Prostate gland (tissue), 2 donors: ENCODE measurements at regions not wholly inside any gene's neighbourhood (a gene's known extent, or its start where the extent isn't known, plus 50 kb on each side); places are given as distances from the start of the nearest gene placed in this dataset.
"Not testable (repeated sequence)": the region's sequence is repeated elsewhere in the genome, so short reads cannot be mapped to it uniquely, and the experiment has no call there.

Experiments used
- DNase-seq: peaks from one replicate; pipeline ENCODE4 v3.0.0-alpha.2; 2019; ENCODE audit warnings: low spot score
- H3K27ac ChIP-seq, 2 donors: fragments of 200-600 bp; sonication (generic); 2 replicates each; pipeline ENCODE4 v1.5.1; 2017 to 2019
- H3K27me3 ChIP-seq: fragments of 200-600 bp; sonication (generic); replicated peaks from 2 replicates; pipeline ENCODE4 v1.5.1; 2019; ENCODE audit not compliant: insufficient read depth
- H3K36me3 ChIP-seq, 2 donors: fragments of 200-600 bp; sonication (generic); 1 replicate in 1 of 2; 2 replicates in 1 of 2; pipeline versions ENCODE4 v1.5.1 to v1.8.1; 2017 to 2019
- H3K4me1 ChIP-seq: fragments of 200-600 bp; sonication (generic); replicated peaks from 2 replicates; pipeline ENCODE4 v1.5.1; 2019
- H3K4me3 ChIP-seq, 2 donors: fragments of 200-600 bp; sonication (generic); 2 replicates each; pipeline ENCODE4 v1.5.1; 2017 to 2019
- H3K9me3 ChIP-seq: fragments of 200-600 bp; sonication (generic); 2 replicates; pipeline ENCODE4 v1.5.1; 2017
- POLR2A ChIP-seq: fragments of 450-650 bp; IDR thresholded peaks from one replicate; pipeline ENCODE4 v1.6.1; 2016; ENCODE audit warnings: antibody characterized with exemption, mild to moderate bottlenecking
- POLR2AphosphoS5 ChIP-seq: sonication (generic); formaldehyde crosslinking; IDR thresholded peaks from one replicate; pipeline ENCODE4 v1.6.1; 2017; ENCODE audit warnings: antibody characterized with exemption
- WGBS: methylation state at CpG from one replicate; pipeline ENCODE4 v1.1.5; 2018; 5-methylcytosine and 5-hydroxymethylcytosine counted together
- intact Hi-C: fragments of 100-400 bp; cut with DNase I; formaldehyde crosslinking; loops from one replicate; pipeline ENCODE4 v1.14.2; 2022
- TF ChIP-seq, protein P1 (sequence below), 4 experiments: fragments of 200-600 bp in 2 of 4; fragments of 450-650 bp in 2 of 4; sonication (generic) in 2 of 4; IDR thresholded peaks; 1 replicate in 3 of 4; 2 replicates in 1 of 4; pipeline ENCODE4 v1.5.1; 2016 to 2019; ENCODE audit warnings: antibody characterized with exemption in 4 of 4, mild to moderate bottlenecking in 2 of 4, moderate library complexity in 2 of 4

- 100% methylated on average over 1 of the region's 1 CpG for WGBS
- intact Hi-C loops = no loop called here
Observed at GRCh38 chr17:63222655-63223054, 223.5 kb downstream of the CYB561 start.

GRCh38 chr17:63223212-63223911, 222.7 kb downstream of the CYB561 start:
- Histone ChIP-seq H3K27me3 (no peaks in the 10 kb centered on the region), H3K4me1 (no peaks in the 10 kb centered on the region), H3K27ac (no peak overlapping the region), H3K9me3 (no peaks in the 10 kb centered on the region), H3K36me3 (no peaks in the 10 kb centered on the region), H3K4me3 (no peak overlapping the region)
- no peak for DNase-seq
- TF ChIP-seq POLR2AphosphoS5 (no peak), POLR2A (no peak)
- TF ChIP-seq, protein P1, sequence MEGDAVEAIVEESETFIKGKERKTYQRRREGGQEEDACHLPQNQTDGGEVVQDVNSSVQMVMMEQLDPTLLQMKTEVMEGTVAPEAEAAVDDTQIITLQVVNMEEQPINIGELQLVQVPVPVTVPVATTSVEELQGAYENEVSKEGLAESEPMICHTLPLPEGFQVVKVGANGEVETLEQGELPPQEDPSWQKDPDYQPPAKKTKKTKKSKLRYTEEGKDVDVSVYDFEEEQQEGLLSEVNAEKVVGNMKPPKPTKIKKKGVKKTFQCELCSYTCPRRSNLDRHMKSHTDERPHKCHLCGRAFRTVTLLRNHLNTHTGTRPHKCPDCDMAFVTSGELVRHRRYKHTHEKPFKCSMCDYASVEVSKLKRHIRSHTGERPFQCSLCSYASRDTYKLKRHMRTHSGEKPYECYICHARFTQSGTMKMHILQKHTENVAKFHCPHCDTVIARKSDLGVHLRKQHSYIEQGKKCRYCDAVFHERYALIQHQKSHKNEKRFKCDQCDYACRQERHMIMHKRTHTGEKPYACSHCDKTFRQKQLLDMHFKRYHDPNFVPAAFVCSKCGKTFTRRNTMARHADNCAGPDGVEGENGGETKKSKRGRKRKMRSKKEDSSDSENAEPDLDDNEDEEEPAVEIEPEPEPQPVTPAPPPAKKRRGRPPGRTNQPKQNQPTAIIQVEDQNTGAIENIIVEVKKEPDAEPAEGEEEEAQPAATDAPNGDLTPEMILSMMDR (IDR thresholded peaks at IDR 0.05) = no peak
- 91% methylated on average over 7 of the region's 7 CpGs for WGBS
- intact Hi-C loops = no loop called here

More at GRCh38 chr17:63222655-63223054, 223.5 kb downstream of the CYB561 start:
- Histone ChIP-seq H3K27me3 (no peaks in the 10 kb centered on the region), H3K4me1 (no peaks in the 10 kb centered on the region), H3K9me3 (no peaks in the 10 kb centered on the region), H3K4me3 (no peak overlapping the region), H3K36me3 (no peaks in the 10 kb centered on the region), H3K27ac (no peak overlapping the region)
- DNase-seq = no peak
- TF ChIP-seq POLR2A (no peak), POLR2AphosphoS5 (no peak)
- TF ChIP-seq, protein P1 (IDR thresholded peaks at IDR 0.05) = no peak

DNA sequence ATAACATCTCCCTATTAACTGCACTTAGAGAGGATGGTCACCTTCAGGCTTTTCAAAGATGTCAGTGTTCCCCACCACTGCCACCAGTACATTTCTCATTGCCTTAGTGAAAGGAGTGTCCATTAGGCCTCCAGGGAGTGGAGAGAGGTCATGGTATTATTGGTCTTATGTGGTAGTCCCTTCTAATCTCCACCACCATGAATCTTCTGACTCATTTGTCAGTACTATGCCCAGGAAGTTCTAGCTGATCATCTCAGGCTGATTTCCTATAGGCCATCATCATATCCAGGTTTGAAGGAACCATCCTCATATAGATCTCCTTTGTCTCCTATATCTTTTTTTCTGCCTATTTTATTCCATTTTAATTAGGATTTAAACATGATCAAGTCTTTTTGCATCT, 221.5 kb downstream of the CYB561 start:
- DNase-seq = no peak
- Histone ChIP-seq H3K36me3 (no peaks in the 10 kb centered on the region), H3K27ac (no peak overlapping the region), H3K9me3 (no peaks in the 10 kb centered on the region), H3K4me1 (no peaks in the 10 kb centered on the region), H3K27me3 (no peaks in the 10 kb centered on the region), H3K4me3 (no peak overlapping the region)
- TF ChIP-seq POLR2AphosphoS5 (no peak), POLR2A (no peak)
- TF ChIP-seq, protein P1 (IDR thresholded peaks at IDR 0.05) = no peak
- intact Hi-C loops = no loop called here

DNA sequence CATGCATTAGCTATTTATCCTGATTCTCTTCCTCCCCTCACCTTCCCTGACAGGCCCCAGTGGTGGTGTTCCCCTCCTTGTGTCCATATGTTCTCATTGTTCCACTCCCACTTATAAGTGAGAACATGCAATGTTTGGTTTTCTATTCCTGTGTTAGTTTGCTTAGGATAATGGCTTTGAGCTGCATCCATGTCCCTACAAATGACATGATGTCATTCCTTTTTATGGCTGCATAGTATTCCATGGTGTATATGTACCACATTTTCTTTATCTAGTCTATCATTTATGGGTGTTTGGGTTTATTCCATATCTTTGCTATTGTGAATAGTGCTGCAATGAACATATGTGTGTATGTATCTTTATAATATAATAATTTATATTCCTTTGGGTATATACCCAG, 219.4 kb downstream of the CYB561 start:
- DNase-seq, H3K36me3 ChIP-seq, intact Hi-C loops, H3K27ac ChIP-seq, H3K9me3 ChIP-seq, H3K4me1 ChIP-seq, H3K27me3 ChIP-seq, H3K4me3 ChIP-seq: not testable (repeated sequence)

DNA sequence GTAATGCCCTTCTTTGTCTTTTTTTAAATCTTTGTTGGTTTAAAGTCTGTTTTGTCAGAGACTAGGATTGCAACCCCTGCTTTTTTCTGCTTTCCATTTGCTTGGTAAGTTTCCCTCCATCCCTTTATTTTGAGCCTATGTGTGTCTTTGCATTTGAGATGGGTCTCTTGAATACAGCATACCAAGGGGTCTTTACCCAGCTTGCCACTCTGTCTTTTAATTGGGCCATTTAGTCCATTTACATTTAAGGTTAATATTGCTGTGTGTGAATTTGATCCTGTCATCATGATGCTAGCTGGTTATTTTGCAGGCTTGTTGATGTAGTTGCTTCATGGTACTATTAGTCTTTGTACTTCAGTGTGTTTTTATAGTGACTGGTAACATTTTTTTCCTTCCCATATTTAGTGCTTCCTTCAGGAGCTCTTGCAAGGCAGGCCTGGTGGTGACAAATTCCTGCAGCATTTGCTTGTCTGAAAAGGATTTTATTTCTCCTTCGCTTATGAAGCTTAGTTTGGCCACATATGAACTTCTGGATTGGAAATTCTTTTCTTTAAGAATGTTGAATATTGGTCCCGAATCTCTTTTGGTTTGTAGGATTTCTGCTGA, 215.0 kb downstream of the CYB561 start:
- H3K27me3 ChIP-seq, H3K4me3 ChIP-seq, H3K27ac ChIP-seq, H3K4me1 ChIP-seq, DNase-seq, H3K9me3 ChIP-seq, H3K36me3 ChIP-seq, intact Hi-C loops: not testable (repeated sequence)
- WGBS = 100% methylated on average over 2 of the region's 2 CpGs

- WGBS = over 99% methylated on average over 14 of the region's 16 CpGs
- TF ChIP-seq, protein P1 (IDR thresholded peaks at IDR 0.05) = no peak
- TF ChIP-seq POLR2A (no peak), POLR2AphosphoS5 (no peak)
- no peaks in the 10 kb centered on the region for H3K9me3 ChIP-seq
- no peak overlapping the region for H3K27ac ChIP-seq
- no peaks in the 10 kb centered on the region for H3K4me1 ChIP-seq
- no peaks in the 10 kb centered on the region for H3K36me3 ChIP-seq
- intact Hi-C loops = no loop called here
- no peak overlapping the region for H3K4me3 ChIP-seq
- DNase-seq = no peak
- no peaks in the 10 kb centered on the region for H3K27me3 ChIP-seq
Observed at GRCh38 chr17:63232565-63233310, 213.4 kb downstream of the CYB561 start.
